GM18505 (cell line): ENCODE measurements at regions not wholly inside any gene's neighbourhood (a gene's known extent, or its start where the extent isn't known, plus 50 kb on each side); places are given as distances from the start of the nearest gene placed in this dataset.
"Not testable (repeated sequence)": the region's sequence is repeated elsewhere in the genome, so short reads cannot be mapped to it uniquely, and the experiment has no call there.

Source experiments
- ATAC-seq: cut with Tn5 transposase; IDR thresholded peaks from one replicate; pipeline ENCODE4 v1.9.1; 2021; ENCODE audit not compliant: unreplicated experiment
- POLR2A ChIP-seq: IDR thresholded peaks from 4 replicates; pipeline ENCODE4 v1.6.1; 2011; ENCODE audit warnings: borderline replicate concordance; ENCODE audit not compliant: insufficient read depth, insufficient read length; ENCODE audit errors: extremely low read depth

DNA sequence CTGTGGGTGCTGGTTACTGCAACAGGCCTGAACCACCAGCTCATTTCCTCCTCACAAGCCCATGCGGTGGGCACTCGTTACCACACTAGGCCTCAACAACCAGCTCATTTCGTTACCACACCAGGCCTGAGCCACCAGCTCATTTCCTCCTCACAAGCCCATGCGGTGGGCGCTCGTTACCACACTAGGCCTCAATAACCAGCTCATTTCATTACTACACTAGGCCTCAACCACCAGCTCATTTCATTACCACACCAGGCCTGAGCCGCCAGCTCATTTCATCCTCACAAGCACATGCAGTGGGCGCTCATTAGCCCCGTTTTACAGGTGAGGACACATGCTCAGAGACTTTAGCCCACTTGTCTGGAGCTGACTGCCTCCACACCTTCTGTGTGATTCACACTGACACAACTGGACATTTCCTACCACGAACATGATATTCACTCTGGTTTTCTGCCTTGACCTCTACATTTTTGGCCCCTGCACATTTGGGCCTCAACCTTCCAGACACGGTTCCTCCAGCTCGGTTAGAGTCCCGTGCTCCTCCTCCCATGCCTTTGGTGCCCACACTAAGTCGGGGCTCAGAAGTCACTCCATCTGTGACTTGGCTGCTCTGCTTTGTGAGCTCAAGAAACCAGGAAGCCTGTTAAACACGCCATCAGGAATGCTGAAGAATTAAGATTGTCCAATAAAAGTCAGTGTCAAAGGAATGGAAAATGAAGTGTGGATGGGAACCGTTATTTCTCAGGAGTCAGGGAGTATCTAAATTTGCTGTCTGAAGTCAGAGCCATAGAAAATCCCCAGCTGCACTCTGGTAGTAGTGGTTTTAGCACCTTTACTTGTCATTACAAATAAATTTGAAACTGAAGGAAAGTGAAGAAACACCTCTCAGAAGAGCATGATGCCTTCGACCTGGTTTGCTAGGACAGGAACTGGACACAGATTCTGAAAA, 55.8 kb upstream of the LANCL2 start:
- peak; percentile 89 for ATAC-seq
- peak; percentile 32 for TF ChIP-seq POLR2A

DNA sequence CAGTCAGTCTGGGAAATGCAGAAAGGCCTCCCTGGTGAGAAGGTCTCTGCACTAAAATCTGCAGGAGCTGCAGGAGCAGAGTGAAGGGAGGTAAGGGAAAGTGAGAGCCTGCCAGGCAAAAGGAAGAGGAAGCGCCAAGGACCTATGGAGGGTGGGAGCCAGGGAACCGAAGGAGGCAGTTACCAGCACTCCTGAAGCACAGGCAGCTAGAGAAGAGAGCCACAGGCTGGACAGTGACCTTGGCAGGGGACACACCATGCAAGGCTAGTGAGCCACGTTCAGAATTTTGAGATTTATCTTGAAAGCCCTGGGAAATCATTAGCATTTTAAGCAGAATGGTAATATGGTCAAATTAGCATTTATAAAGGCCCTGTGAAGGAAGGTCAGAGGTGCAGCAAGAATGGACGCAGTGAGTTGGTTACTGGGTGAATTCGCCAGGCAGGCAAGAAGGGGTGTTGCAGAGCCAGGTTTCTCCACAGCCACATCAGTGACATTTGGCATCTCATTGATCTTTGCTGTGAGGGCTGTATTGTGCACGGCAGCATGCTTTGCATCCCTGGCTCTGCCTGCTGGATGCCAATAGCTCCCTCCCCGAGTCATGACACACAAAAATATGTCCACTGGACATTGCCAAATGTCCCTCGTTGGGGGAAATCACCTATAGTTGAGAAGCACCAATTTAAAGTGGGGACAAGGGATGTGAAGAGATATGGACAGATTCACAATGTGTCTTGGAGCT, 54.7 kb upstream of the LANCL2 start:
- TF ChIP-seq POLR2A, result no peak
- no peak for ATAC-seq

DNA sequence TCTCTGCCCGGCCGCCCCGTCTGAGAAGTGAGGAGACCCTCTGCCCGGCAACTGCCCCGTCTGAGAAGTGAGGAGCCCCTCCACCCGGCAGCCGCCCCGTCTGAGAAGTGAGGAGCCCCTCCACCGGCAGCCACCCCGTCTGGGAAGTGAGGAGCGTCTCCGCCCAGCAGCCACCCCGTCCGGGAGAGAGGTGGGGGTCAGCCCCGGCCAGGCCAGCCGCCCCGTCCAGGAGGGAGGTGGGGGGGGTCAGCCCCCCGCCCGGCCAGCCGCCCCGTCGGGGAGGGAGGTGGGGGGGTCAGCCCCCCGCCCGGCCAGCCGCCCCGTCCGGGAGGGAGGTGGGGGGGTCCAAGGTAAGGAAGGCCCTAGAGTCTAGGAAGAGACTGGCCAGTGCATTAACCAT, 53.2 kb upstream of the LANCL2 start:
- not testable (repeated sequence) for ATAC-seq

DNA sequence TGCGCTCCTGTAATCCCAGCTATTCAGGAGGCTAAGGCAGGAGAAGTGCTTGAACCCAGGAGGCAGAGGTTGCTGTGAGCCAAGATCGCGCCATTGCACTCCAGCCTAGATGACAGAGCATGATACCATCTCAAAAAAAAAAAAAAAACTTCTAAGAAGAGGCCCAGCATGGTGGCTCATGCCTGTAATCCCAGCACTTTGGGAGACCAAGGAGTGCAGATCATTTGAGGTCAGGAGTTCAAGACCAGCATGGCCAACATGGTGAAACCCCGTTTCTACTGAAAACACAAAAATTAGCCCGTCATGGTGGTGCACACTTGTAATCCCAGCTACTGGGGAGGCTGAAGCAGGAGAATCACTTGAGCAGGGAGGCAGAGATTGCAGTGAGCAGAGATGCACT, 51.5 kb upstream of the LANCL2 start:
- ATAC-seq, result not testable (repeated sequence)

DNA sequence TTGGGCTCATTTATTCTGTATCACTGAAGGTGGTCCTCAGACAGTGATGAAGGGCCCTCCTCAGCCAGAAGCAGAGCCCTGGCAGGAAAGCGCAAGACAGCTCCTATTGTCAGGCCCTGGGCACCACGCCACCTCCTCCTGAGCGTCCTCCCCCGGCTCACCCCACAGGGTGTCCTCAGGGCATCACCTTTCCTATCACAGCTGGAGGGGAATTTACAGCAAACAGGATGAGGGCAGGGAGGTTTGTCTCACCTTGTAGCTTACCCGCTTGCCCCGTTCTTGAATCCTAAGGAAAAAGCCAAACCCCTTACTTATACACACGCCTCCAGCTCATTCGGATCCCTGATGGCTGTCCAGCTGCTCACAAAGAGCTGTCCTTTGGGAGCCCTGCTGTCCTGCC, 50.2 kb upstream of the LANCL2 start:
- no peak for ATAC-seq
- TF ChIP-seq POLR2A, result no peak
